ENCODE measurements at regions not wholly inside any gene's neighbourhood (a gene's known extent, or its start where the extent isn't known, plus 50 kb on each side); places are given as distances from the start of the nearest gene placed in this dataset.
A peak's percentile ranks its signal among the peaks of the same experiment; 100 is the strongest.
"Not testable (repeated sequence)": the region's sequence is repeated elsewhere in the genome, so short reads cannot be mapped to it uniquely, and the experiment has no call there.

- no peak for DNase-seq
Measured at GRCh38 chr14:86091811-86092210, 561.9 kb downstream of the FLRT2 start.

DNA sequence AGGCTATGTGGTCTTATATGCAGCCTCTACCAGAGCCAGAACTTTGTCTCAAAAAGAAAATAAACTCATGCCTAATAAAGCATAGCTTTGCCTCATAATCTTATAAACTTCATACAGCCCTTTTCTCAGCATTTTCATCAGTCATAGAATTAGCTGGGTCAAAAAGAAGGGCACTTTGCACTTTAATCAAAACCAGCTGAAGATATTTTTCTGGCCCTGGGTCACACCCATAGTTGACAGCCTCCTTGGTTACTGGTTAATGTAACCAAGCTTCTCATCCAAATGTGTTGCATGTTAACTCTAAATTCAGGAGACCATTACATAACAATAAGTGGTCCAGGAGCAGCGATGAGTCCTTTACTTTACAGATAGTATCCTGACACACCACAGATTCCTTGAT lies 558.2 kb downstream of the FLRT2 start:
- no peak for DNase-seq

- DNase-seq, result peak in 1 of 2 donors; percentile 16
Measured at GRCh38 chr14:86087377-86087776, 557.4 kb downstream of the FLRT2 start.

DNA sequence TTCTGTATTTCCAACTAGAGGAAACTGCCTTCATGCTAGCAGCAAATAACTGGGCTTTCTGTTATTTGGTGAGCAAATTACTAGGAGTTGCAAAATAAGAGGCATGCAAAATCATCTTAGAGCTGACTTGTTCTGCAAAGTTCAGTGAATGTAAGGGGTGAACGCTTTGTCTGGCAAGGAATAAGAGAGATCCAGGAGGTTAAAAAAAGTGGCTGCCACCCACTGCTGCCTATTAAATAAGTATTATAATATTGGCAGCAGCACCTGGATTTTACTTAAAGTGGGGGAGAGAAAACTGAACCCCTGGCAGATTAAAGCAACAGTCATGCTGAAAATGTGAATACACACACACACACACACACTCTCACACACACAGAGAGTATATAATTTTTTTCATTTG lies 557.0 kb downstream of the FLRT2 start:
- DNase-seq, result no peak

- peak in 1 of 2 donors; percentile 76 for DNase-seq
Measured at GRCh38 chr14:86084097-86084496, 554.2 kb downstream of the FLRT2 start.

DNA sequence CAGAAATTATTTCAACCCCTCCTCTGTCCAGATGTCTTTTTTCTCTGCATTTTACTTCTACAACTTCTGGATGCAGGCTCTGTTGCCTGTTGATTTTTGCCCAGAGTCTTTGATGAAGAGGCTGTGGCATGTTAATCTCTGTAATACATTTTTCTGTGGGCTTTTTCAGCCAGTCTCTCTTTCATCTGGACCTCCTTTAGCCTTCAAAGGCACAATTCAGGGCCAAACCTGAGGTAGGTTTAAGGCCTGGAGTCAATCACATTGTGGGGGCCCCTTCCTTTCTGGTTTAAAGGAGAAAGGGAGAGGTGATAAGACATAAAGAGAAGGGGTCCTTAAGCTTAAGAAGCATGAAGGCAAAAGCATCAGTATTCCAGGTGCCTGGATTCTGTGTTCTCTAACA lies 553.7 kb downstream of the FLRT2 start:
- no peak for DNase-seq

- DNase-seq, result peak in 1 of 2 donors; percentile 89
Measured at GRCh38 chr14:86072116-86072894, 542.4 kb downstream of the FLRT2 start.

GRCh38 chr14:86066651-86067050 lies 536.7 kb downstream of the FLRT2 start:
- DNase-seq, result no peak

DNA sequence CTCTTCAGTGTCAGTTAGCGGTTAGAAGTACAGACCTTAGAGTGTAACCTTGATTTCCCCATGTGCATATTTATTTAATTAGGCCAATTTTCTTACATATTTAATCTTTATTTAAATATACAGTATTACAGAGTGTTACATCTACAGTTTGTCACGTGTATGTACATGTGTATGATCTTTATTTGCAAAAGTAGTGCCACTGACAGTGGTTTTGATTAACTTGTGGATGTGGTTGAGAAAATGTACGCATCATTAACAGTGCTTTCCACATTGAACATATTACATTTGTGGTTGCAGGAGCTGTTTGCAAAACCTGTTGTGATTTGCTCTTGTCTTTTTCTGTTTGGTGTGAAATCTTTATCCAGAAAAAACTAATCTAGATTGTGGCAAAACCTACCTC lies 535.5 kb downstream of the FLRT2 start:
- DNase-seq, result no peak

DNA sequence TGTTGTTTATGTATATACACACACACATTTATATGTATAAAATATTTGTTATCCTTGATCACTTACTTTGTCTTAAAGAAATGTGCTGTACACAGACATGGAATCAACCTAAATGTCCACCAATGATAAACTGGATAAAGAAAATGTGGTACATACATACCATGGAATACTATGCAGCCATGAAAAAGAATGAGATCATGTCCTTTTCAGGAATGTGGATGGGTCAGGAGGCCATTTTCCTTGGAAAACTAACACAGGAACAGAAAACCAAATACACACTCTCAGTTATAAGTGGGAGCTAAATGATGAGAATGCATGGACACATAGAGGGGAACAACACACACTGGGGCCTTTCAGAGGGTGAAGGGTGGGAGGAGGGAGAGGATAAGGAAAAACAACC lies 534.7 kb downstream of the FLRT2 start:
- DNase-seq, result not testable (repeated sequence)

GRCh38 chr14:86057018-86057667 lies 527.2 kb downstream of the FLRT2 start:
- DNase-seq, result peak in 1 of 2 donors; percentile 40

DNA sequence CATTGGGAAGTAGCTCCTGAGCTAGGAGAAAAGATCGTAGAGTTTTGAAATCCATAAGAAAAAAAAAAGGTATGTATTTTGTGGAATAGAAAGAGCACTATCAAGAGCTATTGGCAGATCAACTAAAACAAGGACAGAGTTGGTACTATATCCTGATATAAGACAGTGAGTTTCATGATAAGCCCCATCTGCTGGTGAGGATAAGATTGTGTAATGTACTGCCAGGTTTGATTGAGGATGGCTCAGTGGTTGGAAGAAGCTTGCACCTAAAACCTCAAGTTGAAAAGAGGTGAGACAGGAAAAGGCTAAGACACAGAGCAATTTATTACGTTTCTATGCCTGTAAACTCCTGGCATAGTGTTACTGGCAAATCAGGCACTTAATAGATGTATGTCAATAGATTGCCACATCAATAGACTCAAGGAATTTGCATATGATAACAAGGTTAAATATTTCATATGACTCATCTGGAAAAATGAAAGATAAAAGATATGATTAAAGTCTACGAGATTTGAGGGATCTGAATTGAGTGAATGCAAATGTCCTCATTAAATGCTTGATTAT lies 525.6 kb downstream of the FLRT2 start:
- no peak for DNase-seq

DNA sequence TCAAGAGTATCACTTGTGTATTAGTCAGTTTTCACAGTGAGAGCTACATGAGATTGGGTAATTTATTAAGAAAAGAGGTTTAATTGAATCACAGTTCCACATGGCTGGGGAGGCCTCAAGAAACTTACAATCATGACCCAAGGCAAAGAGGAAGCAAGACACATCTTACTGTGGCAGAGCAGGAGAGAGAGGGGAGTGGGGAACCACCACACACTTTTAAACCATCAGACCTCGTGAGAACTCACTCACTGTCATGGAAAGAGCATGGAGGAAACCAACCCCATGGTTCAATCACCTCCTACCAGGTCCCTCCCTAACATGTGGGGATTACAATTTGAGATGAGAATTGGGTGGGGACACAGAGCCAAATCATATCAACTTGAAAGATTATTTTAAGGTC lies 522.9 kb downstream of the FLRT2 start:
- DNase-seq, result no peak

DNA sequence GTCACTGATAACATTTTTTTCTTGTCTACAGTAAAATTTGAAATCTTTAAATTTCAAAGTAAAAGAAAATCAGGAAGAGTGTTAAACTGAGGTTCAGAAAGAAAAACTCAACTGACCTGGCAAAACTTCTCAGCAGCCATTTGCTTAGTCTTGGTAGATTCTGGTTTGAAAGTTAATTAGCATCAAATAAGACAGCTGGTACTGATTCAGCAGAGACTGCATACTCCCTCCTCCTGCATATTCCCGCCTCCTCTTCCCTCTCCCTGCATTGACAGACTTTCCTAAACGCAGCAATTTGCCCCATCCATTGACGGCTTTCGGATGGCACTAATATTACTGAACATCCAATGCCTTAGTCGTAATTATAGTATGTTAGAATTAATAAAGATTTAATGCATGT lies 520.8 kb downstream of the FLRT2 start:
- DNase-seq, result no peak

DNA sequence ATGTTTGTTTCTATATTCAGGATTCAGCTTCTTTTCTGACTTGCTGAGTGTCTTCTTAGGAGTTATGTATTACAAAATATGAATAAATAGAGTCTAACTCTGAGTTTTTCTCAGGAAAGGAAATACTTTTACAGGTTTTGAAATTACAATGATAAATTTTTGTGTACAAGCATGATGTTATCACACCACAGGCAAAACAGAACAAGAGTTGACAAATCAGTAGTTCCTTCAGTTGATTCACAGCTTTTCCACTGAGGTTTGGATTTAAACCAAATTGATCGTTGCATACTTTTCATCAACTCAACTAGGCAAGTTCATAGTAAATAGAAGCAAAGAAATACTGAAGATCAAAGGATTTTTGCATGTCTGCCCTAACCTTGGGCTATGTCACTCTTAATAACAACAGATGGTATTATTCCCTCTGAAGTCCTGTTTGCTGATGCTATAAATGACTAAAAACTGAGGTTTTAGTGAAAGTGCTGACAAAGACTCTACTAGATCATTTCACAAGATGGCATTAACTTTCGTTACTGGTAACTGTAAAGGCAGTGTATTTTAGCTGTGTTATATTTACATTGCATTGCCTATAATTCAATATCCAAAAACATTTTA lies 520.2 kb downstream of the FLRT2 start:
- DNase-seq, result no peak

GRCh38 chr14:86039176-86039575 lies 509.2 kb downstream of the FLRT2 start:
- no peak for DNase-seq

DNA sequence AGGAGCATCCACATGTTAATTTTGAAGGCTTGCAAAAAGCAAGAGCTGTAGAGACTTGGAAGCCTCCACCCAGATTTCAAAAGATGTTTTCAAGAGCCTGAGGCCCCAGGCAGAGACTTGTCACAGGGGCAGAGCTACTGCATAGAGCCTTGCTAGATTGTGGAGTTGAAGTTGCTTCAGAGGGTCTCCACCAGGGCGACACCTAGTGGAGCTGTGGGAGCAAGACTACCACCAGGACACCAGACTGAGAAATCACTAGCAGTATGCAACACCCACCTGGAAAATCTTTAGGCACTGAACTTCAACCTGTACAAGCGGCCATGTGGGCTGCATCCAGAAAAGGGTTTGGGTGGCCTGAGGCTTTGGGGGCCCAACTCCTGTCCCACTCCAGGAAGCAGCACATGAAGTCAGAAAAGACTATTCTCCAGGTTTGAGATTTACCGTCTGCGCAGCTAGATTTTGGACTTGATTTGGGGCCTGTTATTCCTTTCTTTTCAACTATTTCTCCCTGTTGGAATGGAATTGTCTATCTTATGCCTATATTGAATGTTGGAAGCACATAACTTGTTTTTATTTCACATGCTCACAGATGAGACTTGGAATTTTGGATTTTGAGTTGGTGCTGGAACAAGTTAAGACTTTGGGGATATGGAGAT lies 508.6 kb downstream of the FLRT2 start:
- peak; percentile 14 to 20 for DNase-seq

- DNase-seq, result no peak
Measured at GRCh38 chr14:86035882-86036281, 505.9 kb downstream of the FLRT2 start.

GRCh38 chr14:86027990-86028389 lies 498.0 kb downstream of the FLRT2 start:
- no peak for DNase-seq

DNA sequence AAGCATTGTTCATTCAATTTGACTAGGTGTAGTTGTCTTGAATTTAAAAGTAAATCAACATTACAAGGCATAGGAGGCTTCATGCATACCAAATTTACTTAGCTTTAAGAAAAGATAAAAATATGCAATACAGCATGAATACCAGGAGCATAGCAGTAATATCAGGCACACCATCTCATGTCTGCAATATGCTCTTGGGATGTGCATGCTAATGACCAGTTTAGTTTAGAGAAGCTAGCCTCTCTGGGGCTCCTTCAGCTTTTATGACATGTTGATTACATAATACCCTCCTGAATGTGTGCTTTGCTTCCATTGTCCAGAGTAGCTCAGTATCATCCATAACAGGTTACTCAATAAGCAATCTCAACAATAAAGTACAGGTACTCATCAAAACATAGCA lies 497.2 kb downstream of the FLRT2 start:
- no peak for DNase-seq

DNA sequence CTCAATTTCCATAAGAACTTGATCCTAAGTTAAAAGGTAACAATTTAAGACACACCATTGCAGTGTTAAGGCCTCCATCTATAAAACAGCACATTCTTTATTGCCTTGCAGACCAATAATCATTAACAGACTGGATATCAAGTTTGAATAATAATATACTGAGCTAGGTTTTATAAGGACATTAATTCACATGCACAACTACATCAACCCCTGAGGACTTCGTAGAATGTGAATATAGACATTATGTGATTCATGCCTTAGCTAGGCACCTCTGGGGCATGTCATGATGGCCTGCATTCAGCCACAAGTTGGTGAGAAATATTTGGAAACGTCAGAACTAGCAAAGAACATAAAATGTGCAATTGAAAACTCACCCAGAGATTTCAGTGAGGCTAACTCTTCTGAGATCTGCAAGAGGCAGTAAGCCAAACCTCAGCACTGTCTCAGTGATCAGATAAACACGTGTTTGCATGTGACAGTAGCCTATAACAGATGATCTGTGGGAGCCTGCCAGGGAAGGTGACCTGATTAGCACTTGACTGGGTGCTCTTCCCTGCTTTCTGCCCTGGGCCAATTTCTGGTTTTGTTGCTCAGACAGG lies 492.2 kb downstream of the FLRT2 start:
- no peak for DNase-seq

- no peak for DNase-seq
Measured at GRCh38 chr14:86020841-86021240, 490.9 kb downstream of the FLRT2 start.

- DNase-seq, result no peak
Measured at GRCh38 chr14:86015941-86016340, 486.0 kb downstream of the FLRT2 start.
